Panc1 (cell line): ENCODE measurements at regions not wholly inside any gene's neighbourhood (a gene's known extent, or its start where the extent isn't known, plus 50 kb on each side); places are given as distances from the start of the nearest gene placed in this dataset.

ENCODE experiments used
- CTCF ChIP-seq: fragments of 450-650 bp; IDR thresholded peaks from 2 replicates; pipeline ENCODE4 v1.5.1; 2017; ENCODE audit warnings: mild to moderate bottlenecking
- POLR2AphosphoS5 ChIP-seq: IDR thresholded peaks from 2 replicates; pipeline ENCODE4 v1.6.1; 2012; ENCODE audit warnings: mild to moderate bottlenecking, low read depth, low read length, moderate library complexity
- TF ChIP-seq, protein P1 (sequence below), 2 experiments: IDR thresholded peaks; 2 replicates each; pipeline ENCODE4 v1.6.1; 2011 to 2012; ENCODE audit warnings: low read depth in 2 of 2, control low read depth in 1 of 2, low read length in 1 of 2, mild to moderate bottlenecking in 1 of 2, moderate library complexity in 1 of 2; ENCODE audit not compliant: insufficient read depth in 1 of 2

DNA sequence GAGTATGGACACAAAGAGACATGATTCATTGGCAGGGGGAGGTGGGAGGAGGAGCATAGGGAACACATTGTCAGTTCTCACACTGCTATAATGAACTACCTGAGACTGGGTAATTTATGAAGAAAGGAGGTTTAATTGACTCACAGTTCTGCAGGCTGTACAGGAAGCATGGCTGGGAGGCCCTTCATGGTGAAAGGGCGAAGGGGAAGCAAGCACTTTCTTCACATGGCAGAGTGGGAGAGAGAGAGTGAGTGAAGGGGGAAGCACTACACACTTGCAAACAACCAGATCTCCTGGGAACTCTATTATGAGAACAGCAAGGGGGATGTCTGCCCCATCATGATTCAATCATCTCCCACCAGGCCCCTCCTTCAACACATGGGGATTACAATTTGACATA lies 391.8 kb downstream of the BMP4 start:
- TF ChIP-seq CTCF = no peak
- TF ChIP-seq, protein P1, sequence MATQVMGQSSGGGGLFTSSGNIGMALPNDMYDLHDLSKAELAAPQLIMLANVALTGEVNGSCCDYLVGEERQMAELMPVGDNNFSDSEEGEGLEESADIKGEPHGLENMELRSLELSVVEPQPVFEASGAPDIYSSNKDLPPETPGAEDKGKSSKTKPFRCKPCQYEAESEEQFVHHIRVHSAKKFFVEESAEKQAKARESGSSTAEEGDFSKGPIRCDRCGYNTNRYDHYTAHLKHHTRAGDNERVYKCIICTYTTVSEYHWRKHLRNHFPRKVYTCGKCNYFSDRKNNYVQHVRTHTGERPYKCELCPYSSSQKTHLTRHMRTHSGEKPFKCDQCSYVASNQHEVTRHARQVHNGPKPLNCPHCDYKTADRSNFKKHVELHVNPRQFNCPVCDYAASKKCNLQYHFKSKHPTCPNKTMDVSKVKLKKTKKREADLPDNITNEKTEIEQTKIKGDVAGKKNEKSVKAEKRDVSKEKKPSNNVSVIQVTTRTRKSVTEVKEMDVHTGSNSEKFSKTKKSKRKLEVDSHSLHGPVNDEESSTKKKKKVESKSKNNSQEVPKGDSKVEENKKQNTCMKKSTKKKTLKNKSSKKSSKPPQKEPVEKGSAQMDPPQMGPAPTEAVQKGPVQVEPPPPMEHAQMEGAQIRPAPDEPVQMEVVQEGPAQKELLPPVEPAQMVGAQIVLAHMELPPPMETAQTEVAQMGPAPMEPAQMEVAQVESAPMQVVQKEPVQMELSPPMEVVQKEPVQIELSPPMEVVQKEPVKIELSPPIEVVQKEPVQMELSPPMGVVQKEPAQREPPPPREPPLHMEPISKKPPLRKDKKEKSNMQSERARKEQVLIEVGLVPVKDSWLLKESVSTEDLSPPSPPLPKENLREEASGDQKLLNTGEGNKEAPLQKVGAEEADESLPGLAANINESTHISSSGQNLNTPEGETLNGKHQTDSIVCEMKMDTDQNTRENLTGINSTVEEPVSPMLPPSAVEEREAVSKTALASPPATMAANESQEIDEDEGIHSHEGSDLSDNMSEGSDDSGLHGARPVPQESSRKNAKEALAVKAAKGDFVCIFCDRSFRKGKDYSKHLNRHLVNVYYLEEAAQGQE (IDR thresholded peaks at IDR 0.05; ENCODE audit: insufficient read depth in 1 of 2, low read depth in 2 of 2, low read length in 1 of 2) = no peak
- no peak for TF ChIP-seq POLR2AphosphoS5
